GM19043 (cell line): ENCODE measurements at regions not wholly inside any gene's neighbourhood (a gene's known extent, or its start where the extent isn't known, plus 50 kb on each side); places are given as distances from the start of the nearest gene placed in this dataset.

ENCODE experiments used
- ATAC-seq: cut with Tn5 transposase; IDR thresholded peaks from one replicate; pipeline ENCODE4 v1.9.1; 2021; ENCODE audit warnings: low read depth; ENCODE audit not compliant: unreplicated experiment

GRCh38 chr10:120271696-120272095, 185.3 kb upstream of the PLPP4 start:
- ATAC-seq: no peak

GRCh38 chr10:120272350-120272749, 184.7 kb upstream of the PLPP4 start:
- ATAC-seq: no peak

GRCh38 chr10:120278069-120278468, 179.0 kb upstream of the PLPP4 start:
- no peak for ATAC-seq

GRCh38 chr10:120279196-120279595, 177.8 kb upstream of the PLPP4 start:
- no peak for ATAC-seq

- no peak for ATAC-seq
Observed at GRCh38 chr10:120282421-120282820, 174.6 kb upstream of the PLPP4 start.

- ATAC-seq: no peak
Observed at GRCh38 chr10:120282846-120283492, 174.1 kb upstream of the PLPP4 start.

- ATAC-seq: no peak
Observed at GRCh38 chr10:120285408-120285807, 171.6 kb upstream of the PLPP4 start.

- no peak for ATAC-seq
Observed at GRCh38 chr10:120286280-120286679, 170.7 kb upstream of the PLPP4 start.

- ATAC-seq: no peak
Observed at GRCh38 chr10:120300513-120300912, 156.5 kb upstream of the PLPP4 start.

- no peak for ATAC-seq
Observed at GRCh38 chr10:120308589-120308988, 148.4 kb upstream of the PLPP4 start.

- ATAC-seq: no peak
Observed at GRCh38 chr10:120313715-120314114, 143.3 kb upstream of the PLPP4 start.

- no peak for ATAC-seq
Observed at GRCh38 chr10:120314442-120314841, 142.6 kb upstream of the PLPP4 start.

- ATAC-seq: no peak
Observed at GRCh38 chr10:120318862-120319261, 138.2 kb upstream of the PLPP4 start.

GRCh38 chr10:120327675-120328074, 129.4 kb upstream of the PLPP4 start:
- ATAC-seq: no peak

GRCh38 chr10:120328647-120329046, 128.4 kb upstream of the PLPP4 start:
- ATAC-seq: no peak

- ATAC-seq: no peak
Observed at GRCh38 chr10:120335553-120335952, 121.5 kb upstream of the PLPP4 start.

GRCh38 chr10:120336306-120336910, 120.6 kb upstream of the PLPP4 start:
- ATAC-seq: no peak

GRCh38 chr10:120336911-120337540, 120.0 kb upstream of the PLPP4 start:
- ATAC-seq: peak; percentile 81

GRCh38 chr10:120342115-120342714, 114.8 kb upstream of the PLPP4 start:
- no peak for ATAC-seq

GRCh38 chr10:120345186-120345585, 111.8 kb upstream of the PLPP4 start:
- no peak for ATAC-seq

GRCh38 chr10:120347644-120348043, 109.4 kb upstream of the PLPP4 start:
- ATAC-seq: no peak

GRCh38 chr10:120349069-120349468, 108.0 kb upstream of the PLPP4 start:
- no peak for ATAC-seq
